Osteocyte (in vitro differentiated cells): ENCODE measurements at regions not wholly inside any gene's neighbourhood (a gene's known extent, or its start where the extent isn't known, plus 50 kb on each side); places are given as distances from the start of the nearest gene placed in this dataset.

Experiments
- DNase-seq: peaks from one replicate; pipeline ENCODE4 v3.0.0; 2021; ENCODE audit warnings: mixed read lengths; ENCODE audit not compliant: unreplicated experiment; ENCODE audit errors: extremely low spot score
- H3K27ac Mint-ChIP-seq: one replicate; pipeline ENCODE4 v1.8.0; 2021; ENCODE audit warnings: mild to moderate bottlenecking, mixed read lengths; ENCODE audit not compliant: unreplicated experiment
- H3K27me3 Mint-ChIP-seq: one replicate; pipeline ENCODE4 v1.8.0; 2021; ENCODE audit warnings: mixed read lengths; ENCODE audit not compliant: unreplicated experiment
- H3K36me3 Mint-ChIP-seq: one replicate; pipeline ENCODE4 v1.8.0; 2021; ENCODE audit warnings: mixed read lengths; ENCODE audit not compliant: unreplicated experiment
- H3K4me1 Mint-ChIP-seq: one replicate; pipeline ENCODE4 v1.8.0; 2021; ENCODE audit warnings: mixed read lengths; ENCODE audit not compliant: unreplicated experiment
- H3K4me3 Mint-ChIP-seq: one replicate; pipeline ENCODE4 v1.8.0; 2021; ENCODE audit warnings: mild to moderate bottlenecking, moderate library complexity, mixed read lengths; ENCODE audit not compliant: unreplicated experiment
- H3K9me3 Mint-ChIP-seq: one replicate; pipeline ENCODE4 v1.8.0; 2021; ENCODE audit warnings: mixed read lengths; ENCODE audit not compliant: unreplicated experiment
- TF ChIP-seq, protein P1 (sequence below): fragments of 200-600 bp; sonication (generic); IDR thresholded peaks from 2 replicates; pipeline ENCODE4 v1.5.0; 2021; ENCODE audit warnings: antibody characterized with exemption, mild to moderate bottlenecking, moderate library complexity

GRCh38 chr18:70384181-70384790 lies 95.4 kb downstream of the SOCS6 start:
- Mint-ChIP-seq H3K9me3 (no peaks in the 10 kb centered on the region), H3K36me3 (no peaks in the 10 kb centered on the region), H3K4me3 (peak overlapping the region; percentile 20), H3K27ac (peak overlapping the region; percentile 39), H3K27me3 (no peaks in the 10 kb centered on the region), H3K4me1 (peaks cover 17% of the 10 kb centered on the region)
- TF ChIP-seq, protein P1, sequence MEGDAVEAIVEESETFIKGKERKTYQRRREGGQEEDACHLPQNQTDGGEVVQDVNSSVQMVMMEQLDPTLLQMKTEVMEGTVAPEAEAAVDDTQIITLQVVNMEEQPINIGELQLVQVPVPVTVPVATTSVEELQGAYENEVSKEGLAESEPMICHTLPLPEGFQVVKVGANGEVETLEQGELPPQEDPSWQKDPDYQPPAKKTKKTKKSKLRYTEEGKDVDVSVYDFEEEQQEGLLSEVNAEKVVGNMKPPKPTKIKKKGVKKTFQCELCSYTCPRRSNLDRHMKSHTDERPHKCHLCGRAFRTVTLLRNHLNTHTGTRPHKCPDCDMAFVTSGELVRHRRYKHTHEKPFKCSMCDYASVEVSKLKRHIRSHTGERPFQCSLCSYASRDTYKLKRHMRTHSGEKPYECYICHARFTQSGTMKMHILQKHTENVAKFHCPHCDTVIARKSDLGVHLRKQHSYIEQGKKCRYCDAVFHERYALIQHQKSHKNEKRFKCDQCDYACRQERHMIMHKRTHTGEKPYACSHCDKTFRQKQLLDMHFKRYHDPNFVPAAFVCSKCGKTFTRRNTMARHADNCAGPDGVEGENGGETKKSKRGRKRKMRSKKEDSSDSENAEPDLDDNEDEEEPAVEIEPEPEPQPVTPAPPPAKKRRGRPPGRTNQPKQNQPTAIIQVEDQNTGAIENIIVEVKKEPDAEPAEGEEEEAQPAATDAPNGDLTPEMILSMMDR: no peak
- no peak for DNase-seq

DNA sequence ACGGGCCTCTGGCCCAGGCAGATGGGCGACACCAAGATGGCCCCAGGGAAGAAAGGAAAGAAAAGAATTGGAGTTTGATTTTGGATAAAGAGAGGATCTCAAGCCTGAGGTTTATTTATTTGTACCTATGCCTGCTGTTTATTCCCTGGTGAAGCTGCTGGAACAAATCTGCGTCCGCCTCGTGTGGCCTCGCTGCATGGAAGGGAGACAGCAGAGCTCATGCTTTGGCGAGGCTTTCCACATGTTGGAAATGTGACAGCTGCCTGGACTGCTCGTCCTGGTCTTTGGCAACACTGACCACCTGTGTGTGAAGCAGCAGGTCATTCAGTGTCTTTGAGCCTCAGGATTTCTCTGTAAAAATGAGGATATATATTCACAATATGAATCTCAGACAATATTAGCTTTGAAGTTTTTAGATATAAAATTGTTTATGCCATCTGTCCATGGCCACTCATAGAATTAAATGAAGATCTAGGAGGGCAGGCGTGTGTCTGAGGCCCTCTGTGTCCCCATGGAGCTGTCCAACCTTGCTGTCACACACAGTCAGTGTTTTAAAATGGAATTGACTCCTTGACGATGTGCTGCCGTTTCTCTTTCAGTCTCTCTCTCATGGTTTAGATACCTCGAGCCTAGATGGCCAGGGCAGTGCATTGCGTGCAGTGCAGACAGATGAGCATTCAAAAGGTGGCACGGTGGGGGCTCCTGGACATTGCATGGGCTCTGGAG lies 94.3 kb downstream of the SOCS6 start:
- Mint-ChIP-seq H3K27ac (no peak overlapping the region), H3K27me3 (no peaks in the 10 kb centered on the region), H3K9me3 (no peaks in the 10 kb centered on the region), H3K4me1 (peaks cover 17% of the 10 kb centered on the region), H3K36me3 (no peaks in the 10 kb centered on the region), H3K4me3 (no peak overlapping the region)
- TF ChIP-seq, protein P1: no peak
- no peak for DNase-seq

GRCh38 chr18:70382017-70382416 lies 93.2 kb downstream of the SOCS6 start:
- Mint-ChIP-seq H3K9me3 (no peaks in the 10 kb centered on the region), H3K4me3 (no peak overlapping the region), H3K36me3 (no peaks in the 10 kb centered on the region), H3K4me1 (peaks cover 26% of the 10 kb centered on the region), H3K27ac (no peak overlapping the region), H3K27me3 (no peaks in the 10 kb centered on the region)
- TF ChIP-seq, protein P1: no peak
- DNase-seq: no peak

- TF ChIP-seq, protein P1: no peak
- Mint-ChIP-seq H3K36me3 (no peaks in the 10 kb centered on the region), H3K4me3 (no peak overlapping the region), H3K4me1 (peaks cover 26% of the 10 kb centered on the region), H3K27me3 (no peaks in the 10 kb centered on the region), H3K9me3 (no peaks in the 10 kb centered on the region), H3K27ac (no peak overlapping the region)
- no peak for DNase-seq
Observed at GRCh38 chr18:70380915-70381896, 92.4 kb downstream of the SOCS6 start.
